Activated CD4-positive, alpha-beta T cell treated with anti-CD3 and anti-CD28 coated beads, Interleukin-10, Interleukin-2, amounts not matched to agents 100 ng/mL and 50 ng/mL, durations not matched to agents 16 hours and 8 hours (primary cell): ENCODE measurements at regions not wholly inside any gene's neighbourhood (a gene's known extent, or its start where the extent isn't known, plus 50 kb on each side); places are given as distances from the start of the nearest gene placed in this dataset.

Experiments
- DNase-seq: peaks from one replicate; pipeline ENCODE4 v3.0.0-alpha.2; 2020

DNA sequence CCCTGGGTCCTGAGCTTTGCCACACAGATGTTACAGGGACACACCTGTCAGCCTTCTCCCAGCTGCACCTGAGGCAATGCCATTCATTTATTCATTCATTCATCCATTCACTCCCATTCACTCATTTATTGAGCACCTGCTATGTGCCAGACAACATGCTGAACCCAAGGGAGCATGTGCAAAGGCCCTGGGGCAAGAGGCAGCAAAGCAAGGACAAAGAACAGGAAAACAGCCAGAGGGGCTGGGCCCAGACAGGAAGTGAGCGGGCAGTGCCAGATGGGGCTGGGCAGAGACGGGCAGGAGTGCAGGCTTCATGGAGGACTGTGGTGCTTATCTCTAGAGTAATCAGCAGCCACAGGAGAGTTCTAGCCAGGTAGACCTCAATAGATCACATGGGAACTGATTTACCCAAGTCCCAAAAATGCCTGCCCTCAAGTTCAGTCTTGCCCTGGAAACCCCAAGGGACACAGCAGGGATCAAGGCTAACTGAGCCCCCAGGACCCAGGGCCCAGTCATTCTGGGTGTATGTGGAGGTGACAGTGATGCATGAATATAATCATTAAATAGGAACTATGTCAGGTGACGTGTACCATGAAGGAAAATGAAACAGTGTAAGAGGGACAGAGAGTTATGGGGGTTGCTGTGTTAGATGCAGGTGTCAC lies 530.3 kb downstream of the MATN1 start:
- no peak for DNase-seq

DNA sequence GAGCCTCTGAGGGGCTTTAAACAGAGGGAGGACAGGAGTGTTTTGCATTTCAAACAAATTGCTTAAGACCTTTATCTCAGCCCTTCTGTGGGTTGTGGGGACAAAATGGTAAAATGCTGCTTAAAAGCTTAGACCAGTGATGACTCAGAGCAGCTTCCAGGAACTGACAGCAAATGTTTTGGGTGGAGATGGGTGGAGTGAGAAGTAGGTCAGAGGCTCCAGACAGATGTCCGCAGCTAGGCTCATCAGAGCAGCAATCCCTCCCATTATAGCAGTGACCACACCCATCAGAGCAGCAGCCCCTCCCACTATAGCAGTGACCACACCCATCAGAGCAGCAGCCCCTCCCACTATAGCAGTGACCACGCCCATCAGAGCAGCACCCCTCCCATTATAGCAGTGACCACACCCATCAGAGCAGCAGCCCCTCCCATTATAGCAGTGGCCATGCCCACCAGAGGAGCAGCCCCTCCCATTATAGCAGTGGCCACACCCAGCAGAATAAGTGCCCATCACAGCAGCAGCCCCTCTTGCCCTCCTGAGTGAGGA lies 532.2 kb downstream of the MATN1 start:
- DNase-seq = peak; percentile 77

DNA sequence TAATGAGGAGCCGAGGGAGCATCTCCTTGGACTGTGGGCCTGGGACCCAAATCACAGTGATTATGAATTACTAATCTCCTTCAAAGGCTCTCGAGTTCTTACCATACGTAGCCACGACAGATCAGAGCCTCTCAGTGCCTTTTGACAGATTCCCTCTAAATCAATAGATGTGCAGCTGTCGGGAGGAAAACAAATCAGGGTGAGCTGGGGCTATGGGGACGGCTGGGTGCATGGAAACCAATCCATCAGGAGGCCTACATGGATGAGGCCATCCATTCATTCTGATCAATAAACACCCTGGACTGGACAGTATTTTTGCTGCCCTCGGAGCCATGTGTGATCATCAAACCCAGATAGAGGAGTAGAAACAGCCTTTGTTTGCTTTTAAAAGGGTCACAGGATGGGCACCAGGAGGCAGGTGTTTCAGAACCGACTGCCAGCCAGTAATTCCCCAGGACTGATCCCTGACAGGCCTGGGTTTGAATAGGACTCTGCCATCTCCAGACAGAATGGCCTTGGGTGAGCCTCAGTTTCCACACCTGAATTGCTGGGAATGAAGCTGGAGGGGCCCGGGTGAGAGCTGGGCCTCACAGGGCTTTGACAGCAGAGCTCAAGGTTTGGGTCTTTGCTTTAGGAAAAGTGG lies 532.8 kb downstream of the MATN1 start:
- DNase-seq = no peak

DNA sequence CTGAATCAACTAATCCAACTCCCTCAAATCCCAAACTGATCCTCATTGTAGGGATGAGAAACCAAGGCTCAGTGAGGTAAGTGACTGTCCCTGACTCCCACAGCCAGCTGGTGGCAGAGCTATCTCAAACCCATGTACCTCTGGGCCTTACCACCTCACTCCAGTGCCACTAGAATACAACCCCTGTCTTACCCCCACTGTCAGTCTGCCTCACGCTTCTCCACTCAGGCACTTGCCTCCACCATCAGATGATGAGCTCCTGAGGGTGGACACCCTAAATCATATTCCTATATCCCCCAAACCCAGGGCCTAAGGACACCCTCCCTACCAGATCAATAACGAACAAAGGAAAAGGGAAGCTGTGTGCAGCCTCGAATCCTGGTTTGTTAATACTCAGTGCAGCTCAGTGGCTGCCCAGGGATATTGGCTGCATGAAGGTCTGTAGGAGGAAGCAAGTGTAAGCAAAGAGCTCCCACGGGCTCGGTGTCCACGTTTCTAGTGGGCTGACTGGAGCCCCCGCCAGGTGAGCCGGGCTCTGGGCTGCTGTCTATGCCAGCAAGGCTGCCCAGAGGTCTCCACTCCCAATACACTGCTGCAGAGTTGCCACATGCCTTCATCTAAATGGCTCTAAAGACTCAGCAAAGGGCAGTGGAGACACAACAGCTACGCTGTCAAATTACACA lies 533.4 kb downstream of the MATN1 start:
- DNase-seq = no peak

DNA sequence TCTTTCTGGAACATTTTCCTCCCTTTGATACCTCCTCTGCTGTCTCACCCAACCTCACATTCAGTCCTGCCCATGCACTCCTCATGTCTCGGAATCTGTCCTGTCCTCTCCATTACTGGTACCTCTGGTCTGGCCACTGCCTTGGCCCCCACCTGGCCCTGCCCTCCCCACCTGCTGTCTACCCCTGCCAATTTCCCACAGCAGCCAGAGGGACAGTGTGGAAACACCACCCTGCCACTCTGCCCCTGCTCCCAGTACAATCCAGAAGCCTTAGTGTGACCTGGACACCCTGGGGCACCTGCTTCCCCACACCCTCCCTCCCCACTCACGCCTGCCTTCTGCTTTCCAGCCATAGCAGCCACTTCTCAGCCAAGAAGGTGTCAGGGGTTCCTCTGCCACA lies 534.4 kb downstream of the MATN1 start:
- no peak for DNase-seq

DNA sequence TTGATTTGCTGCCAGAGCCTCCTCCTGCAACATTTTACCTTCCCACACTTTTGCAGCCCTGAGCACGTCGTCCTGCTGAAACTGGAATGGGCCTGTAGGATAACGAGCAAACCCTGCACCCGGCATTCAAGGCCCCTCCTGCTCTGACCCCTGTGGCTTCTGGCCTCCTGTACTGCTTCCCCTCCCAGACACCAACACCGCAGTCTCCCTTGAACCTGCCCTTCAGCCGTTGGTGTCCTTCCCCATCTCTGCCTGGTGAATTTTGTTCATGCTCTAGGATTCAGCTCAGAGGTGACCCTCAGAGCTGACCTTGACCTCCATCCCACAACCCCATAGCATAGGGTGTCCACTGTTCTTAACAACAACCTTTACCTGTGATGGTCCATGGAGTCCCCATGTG lies 535.1 kb downstream of the MATN1 start:
- no peak for DNase-seq

DNA sequence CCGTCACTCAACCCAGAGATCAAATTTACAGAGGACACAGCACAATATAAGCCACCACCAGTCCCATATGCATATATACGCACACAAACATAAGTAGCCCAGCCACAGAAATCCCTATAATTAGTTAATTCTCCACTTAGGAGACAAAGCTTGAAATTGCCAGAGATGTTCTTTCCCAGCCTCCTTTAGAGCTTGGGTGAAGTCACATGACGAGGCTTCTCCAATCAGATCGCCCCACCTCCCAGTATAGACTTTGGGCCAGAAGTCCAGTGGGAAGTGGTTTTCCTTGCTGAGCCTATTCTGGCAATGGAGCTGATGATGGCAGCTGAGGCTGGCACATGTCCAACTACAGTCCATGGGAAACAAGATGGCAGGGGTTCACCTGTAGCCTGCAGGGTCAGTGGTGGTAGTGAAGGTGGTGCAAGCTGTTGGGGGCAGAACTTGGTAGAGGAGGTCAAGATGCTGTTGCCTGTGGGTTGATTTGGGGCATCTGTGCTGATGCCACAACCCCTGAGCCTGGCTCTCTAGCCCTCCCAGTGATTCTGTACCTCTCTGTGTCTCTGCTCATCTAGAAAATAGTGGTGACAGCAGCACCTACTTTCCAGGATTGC lies 535.9 kb downstream of the MATN1 start:
- no peak for DNase-seq

DNA sequence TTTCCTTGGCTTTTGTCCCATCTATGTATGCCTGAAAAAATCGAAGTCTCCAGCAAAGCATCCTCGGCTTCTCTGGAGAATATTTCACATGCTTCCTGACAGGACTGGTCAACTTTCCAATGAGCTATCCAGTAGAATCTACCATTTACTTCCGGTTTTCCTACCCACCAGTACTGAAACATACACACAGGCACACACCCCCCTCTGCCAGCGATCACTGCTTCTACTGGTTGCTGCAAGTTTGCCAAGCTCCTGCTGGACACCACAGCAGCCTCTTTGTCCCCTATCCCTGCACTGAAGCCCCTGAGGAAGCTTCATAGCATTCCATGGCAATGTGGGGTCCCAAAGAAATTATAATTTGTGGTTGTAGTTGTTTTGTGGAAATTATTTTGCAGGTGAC lies 536.8 kb downstream of the MATN1 start:
- no peak for DNase-seq

DNA sequence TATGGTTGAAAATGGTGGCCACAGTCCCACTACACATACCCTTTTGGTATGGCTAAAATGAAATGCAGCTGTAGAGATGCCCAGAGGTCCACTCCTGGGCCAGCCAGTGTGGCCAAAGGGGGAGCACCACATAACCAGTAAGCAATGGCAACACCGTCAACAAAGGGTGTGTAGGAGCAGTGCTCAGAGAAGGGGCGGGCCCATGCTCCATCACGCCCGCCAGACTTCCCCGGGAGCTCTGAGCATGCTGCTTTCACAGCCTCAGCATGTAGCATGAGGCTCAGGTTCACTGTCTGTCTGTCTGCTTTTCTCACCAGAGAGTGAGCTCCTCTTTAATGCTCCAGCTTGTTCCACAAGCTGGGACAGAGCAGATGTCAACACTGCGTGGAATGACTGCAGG lies 537.6 kb downstream of the MATN1 start:
- DNase-seq = no peak

DNA sequence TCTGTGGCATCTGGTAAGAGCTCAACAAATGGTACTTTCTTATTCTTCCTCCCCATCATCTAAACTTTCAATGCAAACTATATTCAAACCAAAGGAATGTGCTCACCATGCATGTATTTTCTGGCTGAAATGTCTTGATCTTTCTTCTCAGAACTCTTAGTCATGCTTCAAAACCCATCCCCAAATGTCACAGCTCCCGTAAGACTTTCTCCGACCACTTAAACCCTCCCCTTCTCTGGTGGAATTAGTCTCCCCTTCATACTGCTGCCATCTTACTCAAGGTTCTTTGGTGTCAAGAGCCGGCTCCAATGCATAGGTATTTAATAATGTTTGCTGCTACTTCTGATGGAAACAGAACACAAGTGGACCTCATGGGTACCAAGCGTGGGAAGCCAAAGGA lies 538.1 kb downstream of the MATN1 start:
- DNase-seq = no peak

DNA sequence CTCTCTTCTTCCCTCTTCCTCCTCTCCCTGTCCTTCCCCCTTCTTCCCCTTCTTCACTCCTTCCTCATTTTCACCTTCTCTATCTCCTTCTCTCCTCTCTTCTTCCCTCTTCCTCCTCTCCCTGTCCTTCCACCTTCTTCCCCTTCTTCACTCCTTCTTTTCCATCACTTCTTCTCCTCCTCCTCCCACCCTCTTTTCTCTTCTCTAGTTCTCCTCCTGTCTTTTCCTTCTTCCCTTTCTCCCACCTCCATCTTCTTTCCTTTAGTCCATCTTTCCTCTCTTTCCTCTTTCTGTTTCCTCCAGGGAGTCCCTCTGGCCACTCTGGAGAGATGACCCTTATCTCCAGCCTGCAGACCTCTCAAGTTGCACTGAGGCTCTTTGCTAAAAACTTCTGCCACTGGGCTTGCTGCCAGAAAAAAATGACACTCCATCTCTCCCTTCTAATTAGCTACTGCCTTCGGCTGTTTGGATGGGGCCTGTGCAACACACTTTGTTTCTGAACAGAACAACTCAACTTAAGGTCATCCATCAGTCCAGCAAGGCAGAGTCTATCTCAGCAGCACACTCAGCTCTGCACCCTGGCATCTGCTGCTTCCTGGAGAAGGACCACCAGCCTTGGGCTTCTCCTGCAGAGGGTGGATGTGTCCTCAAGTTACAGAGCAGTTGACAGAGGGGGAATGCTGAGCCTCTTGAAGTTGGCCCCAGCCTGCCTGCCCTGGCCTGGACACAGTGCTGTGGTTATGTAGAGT lies 538.8 kb downstream of the MATN1 start:
- DNase-seq = no peak

DNA sequence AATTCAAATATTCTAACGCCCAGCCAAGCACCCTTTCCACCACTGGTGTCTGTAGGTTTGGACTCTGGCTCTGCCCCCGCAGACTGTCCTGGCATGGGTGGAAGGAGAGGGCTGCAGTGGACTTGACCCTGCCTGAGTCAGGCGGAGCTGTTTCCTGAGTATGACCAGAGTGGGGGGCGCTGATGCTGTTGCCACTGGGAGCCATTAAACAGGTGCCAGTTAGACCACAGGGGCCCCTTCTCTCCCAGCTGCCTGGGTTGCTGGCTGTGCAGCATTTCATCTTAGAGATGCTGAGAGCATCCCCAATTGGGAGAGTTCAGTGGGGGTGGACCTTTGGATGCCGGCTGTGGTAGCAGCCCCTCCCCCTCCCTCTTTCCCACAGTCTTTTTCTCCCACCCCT lies 539.5 kb downstream of the MATN1 start:
- DNase-seq = no peak

DNA sequence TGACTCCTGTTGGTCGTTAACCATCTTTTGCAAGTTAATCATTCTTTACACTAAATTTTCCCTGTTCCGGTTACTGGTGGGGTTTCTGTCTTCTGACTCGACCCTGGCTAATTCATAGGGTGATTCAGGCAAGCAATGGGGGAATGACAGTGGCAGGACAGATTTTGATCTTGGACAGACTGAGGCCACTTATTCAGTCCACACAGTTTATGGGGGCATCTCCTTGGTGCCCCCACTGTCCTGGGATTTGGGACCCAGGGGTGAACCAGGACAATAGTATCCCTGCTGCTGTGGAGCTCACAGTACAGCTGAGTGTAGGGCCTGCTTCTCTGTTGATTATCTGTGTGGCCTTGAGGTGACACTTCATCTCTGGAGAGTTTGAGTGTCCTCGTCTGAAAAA lies 540.4 kb downstream of the MATN1 start:
- no peak for DNase-seq

DNA sequence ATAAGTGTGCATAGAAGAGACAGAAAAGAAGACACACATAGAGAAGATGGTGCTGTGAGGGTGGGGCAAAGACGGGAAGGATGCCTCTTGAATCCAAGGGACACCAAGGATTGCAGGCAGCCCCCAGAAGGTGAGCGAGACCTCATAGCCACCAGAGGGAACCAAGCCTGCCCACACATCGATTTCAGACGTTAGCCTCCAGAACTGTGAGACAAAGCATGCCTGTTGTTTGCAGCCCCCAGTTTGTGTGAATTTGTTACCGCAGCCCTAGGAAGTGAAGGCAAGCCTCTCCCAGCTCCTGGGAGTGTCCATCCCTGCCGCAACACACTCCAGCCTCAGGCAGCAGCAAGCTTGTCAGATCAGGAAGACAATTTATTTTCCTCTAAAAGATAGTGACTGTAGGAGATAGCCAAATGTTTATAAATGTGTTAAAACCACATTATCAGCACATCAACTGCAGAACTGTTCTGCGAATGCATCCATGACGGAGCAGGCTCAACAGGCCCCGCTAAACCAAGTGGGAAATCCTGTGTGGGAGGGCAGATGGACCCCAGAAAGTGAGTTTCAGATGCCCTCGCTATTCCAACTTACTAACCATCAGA lies 543.3 kb downstream of the MATN1 start:
- DNase-seq = no peak

DNA sequence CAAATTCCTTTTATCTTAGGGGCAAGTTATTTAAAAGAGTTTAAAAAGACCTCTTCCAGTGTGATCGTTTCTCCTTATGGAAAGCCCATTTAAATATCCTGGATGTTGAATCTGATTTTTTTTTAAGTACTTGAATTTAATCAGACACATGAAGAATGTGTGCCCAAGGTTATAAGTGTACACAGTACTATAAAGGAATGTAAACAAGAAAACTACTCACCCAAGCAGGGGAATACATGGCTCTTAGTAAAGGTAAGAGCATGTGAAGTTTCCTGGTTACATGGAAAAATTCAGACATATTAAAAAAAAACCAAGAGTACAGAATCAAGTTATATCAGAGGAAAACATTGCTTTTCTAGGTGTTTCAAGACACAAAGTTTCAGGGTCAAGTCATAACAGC lies 546.9 kb downstream of the MATN1 start:
- no peak for DNase-seq

DNA sequence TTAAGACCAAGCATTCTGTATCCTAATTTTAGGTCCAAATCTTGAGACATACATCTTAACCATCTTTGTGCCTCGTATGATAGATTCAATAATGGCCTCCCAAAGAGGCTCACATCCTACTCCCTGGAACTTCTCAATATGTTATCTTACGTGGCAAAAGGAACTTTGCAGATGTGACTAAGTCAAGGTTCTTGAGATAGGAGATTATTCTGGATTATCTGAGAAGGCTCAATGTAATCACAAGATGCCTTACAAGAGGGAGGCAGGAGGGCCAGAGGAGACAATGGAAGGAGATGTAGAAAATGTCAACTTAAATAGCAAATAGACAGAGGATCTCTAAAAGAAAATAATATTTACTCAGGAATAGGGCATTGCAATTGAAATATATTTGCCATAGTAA lies 548.9 kb downstream of the MATN1 start:
- no peak for DNase-seq

DNA sequence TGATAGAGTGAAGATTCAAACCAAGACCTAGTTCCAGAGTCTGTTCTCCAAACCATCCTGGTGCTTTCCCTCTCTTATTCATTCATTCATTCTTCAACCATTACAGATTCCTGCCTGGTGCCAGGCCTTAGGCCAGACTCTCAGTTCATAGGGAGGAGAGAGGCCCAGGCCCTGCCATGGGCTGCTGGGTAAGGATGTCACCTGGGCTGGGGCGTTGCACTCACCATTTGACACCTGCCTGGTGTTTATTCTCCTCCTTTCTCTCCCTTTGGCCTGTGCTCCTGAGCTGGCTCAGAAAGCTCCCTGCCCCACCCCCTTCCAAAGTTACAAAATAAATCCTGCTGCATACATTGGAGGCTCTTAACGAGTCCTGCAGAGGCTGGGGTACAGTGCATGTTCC lies 549.8 kb downstream of the MATN1 start:
- no peak for DNase-seq

DNA sequence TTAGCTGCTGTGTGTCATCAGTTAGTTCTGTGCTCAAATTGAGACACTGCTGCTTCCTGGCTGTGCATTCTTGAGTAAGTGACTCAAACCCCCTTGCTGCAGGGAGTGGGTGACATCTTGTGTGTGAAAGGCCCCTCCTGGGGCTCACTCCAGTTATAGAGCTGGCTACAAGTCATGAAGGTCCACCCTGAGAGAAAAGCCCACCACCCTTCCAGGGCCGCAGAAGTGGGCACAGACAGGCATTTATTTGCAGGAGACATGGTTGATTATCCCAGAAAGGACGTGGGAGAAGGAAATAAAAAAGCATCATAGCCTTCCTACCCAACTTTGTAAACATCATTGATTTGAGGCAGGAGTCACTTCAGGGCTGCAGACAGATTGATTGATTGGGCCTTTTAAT lies 550.6 kb downstream of the MATN1 start:
- no peak for DNase-seq

DNA sequence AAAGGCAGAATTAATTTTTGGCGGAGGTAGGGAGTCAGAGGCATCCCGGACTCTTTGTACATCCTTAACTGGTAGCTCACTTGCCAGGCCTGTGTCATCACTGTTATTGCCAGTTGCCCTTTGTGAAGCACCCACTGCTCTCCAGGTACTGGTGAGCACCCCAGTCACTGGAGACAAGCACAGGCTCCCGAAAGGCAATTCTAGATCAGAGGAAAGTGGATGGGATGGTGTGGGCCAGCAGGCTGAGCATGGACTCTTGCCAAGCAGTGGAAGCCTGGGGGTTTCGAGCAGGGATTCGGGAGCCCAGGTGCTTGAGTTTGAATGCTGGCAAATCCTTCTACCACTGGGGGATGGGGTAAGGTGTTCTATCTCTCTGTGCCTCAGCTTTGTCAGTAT lies 551.1 kb downstream of the MATN1 start:
- DNase-seq = no peak

DNA sequence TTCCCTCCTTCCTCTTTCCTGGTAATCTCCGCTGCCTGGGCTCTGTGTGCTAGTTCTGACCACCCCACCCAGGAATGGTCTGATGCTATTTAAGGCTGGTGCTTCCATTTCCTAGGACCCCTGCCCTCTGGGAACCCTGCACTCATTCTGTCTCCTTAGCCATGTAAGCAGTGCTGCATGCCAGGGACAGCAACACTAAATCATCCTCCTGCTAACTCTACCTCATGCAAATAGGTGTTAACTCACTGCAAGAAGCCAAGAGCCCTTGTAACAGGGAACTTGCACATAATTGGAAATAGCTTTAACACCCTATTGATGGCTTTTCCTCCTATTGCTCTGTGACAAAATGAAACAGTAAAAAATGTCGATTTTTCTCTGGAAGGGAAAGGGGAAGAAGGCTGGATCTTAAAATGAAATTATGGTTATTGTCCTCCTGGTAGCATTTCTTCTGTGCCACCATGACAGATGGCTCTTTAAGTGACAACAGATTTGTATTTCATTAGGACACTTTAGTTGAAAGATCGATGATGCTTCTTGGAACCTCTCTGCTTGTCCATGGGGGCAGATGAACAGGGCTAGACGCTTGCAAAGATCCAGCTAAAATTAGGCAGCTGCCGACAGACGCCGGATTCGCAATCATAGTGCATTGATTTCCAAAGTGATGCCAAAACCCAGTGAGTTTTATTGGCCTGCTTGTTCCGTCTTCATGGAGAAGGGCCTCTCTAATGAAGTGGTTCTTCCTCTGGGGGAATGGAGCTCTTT lies 551.7 kb downstream of the MATN1 start:
- no peak for DNase-seq

DNA sequence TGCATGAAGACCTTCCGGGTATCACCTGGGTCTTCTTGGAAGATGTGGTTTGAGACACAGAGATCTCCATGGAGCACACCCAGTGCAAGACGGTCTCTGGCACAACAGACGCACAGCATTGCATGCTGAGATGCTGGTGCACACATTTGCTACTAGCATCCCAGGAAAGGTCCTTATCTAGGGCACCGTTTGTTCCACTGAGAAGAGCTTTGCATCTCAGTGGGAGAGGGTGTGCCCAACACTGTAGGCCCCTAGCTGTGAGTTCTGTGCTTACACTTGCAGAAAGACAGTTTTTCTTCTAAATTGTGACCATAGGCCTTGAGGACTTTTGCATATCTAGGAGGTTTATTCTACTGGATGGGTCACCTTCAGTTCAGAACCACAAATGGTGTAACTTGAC lies 554.1 kb downstream of the MATN1 start:
- no peak for DNase-seq

DNA sequence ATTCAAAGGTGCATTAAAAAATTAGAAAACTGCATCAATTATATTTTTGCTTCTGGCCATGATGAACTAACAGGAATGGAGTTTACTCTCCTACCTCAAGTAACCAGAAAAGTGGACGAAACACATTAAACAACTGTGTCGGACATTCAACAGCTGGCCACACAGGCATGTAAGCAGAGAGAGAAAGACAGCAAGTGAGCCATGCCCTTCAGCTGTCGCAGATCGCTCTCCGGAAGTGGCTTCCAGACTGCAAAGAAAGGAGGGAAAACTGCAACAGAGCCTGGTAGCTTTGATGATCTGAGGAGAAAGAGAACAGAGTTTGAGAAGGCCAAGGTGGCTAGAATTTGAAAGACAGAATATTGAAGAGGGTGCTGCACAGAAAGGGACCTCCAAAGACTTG lies 557.2 kb downstream of the MATN1 start:
- no peak for DNase-seq
